Left hindlimb (tissue), 1 donor: ENCODE measurements at regions not wholly inside any gene's neighbourhood (a gene's known extent, or its start where the extent isn't known, plus 50 kb on each side); places are given as distances from the start of the nearest gene placed in this dataset.
"Not testable (repeated sequence)": the region's sequence is repeated elsewhere in the genome, so short reads cannot be mapped to it uniquely, and the experiment has no call there.

Experiments used
- DNase-seq: peaks from one replicate; pipeline ENCODE4 v3.0.0-alpha.2; 2018

- DNase-seq: peak; percentile 9
Observed at GRCh38 chr14:104230946-104231345, 92.6 kb downstream of the KIF26A start.

GRCh38 chr14:104232070-104232484 lies 93.7 kb downstream of the KIF26A start:
- no peak for DNase-seq

DNA sequence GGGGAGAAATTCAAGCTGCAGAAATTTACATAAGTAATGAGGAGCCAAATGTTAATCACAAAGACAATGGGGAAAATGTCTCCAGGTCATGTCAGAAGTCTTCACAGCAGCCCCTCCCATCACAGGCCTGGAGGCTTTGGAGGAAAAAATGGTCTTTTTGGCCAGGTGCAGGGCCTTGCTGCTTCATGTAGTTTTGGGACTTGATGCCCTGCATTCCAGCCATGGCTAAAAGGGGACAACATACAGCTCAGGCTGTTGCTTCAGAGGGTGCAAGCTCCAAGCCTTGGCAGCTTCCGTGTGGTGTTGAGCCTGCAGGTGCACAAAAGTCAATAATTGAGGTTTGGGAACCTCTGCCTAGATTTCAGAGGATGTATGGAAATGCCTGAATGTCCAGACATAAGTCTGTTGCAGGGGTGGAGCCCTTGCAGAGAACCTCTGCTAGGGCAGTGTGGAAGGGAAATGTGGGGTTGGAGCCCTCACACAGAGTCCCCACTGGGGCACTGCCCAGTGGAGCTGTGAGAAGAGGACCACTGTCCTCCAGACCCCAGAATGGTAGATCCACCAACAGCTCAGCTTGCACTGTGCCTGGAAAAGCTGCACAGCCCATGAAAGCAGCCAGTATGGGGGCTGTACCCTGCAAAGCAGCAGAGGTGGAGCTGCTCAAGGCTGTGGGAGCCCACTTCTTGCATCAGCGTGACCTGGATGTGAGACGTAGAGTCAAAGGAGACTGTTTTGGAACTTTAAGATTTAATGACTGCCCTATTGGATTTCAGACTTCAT lies 95.8 kb downstream of the KIF26A start:
- DNase-seq: not testable (repeated sequence)

- no peak for DNase-seq
Observed at GRCh38 chr14:104235686-104236085, 97.3 kb downstream of the KIF26A start.

GRCh38 chr14:104237651-104238423 lies 99.5 kb downstream of the KIF26A start:
- no peak for DNase-seq

DNA sequence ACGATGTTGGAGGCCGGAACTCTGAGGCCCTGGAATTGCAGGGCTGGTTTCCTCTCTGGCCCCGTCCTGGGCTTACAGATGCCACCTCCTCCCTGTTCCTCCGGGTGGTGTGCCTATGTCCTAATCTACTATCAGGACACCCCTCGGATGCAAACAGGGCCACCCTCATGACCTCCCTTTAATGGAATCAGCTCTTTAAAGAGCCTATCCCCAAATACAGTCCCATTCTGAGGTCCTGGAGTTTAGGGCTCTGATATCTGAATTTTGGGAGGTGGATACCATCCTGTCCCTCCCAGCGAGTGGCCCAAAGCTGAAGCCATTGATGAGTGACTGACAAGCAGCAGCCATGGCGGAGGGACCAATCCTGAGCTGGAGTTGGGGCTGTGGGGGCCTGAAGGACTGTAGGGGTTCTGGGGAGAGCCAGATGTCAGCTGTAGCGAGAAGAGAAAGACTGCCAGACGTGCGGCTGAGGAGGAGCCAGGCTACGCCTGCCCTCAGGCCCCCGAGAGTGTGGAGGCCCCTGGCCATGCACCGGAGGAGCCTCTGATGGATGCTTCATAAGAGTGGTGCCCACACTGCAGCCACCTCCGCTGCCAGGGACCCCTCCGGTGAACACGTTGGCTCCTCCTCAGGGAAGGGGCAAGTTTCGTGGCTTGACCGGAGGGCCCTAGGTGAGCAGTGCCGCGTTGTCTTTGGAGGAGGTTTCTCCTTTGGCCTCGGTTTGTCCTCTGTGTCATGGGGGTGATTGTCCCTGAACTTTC lies 100.2 kb downstream of the KIF26A start:
- DNase-seq: no peak

GRCh38 chr14:104239185-104239775 lies 100.9 kb downstream of the KIF26A start:
- no peak for DNase-seq

DNA sequence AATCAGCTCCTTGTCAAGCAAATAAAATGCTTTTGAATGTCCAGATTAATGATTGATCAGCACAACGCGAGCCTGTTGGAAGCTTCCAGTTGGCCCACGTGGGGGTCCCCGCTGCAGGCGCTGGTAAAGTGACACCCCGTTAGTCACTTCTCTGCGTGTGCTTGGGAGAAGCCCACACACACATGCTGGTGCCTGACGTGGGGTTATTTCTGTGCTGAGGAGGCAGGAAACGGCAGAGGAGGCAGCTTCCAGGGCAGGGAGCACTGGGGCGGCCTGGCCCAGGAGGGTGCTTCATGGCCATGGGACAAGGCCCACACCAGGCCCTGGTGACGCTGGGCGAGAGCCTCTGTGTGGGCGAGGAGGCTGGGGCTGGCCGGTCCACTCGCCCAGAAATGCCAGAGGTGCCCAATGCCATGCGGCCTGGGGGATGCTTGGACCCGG lies 101.5 kb downstream of the KIF26A start:
- peak; percentile 17 for DNase-seq

DNA sequence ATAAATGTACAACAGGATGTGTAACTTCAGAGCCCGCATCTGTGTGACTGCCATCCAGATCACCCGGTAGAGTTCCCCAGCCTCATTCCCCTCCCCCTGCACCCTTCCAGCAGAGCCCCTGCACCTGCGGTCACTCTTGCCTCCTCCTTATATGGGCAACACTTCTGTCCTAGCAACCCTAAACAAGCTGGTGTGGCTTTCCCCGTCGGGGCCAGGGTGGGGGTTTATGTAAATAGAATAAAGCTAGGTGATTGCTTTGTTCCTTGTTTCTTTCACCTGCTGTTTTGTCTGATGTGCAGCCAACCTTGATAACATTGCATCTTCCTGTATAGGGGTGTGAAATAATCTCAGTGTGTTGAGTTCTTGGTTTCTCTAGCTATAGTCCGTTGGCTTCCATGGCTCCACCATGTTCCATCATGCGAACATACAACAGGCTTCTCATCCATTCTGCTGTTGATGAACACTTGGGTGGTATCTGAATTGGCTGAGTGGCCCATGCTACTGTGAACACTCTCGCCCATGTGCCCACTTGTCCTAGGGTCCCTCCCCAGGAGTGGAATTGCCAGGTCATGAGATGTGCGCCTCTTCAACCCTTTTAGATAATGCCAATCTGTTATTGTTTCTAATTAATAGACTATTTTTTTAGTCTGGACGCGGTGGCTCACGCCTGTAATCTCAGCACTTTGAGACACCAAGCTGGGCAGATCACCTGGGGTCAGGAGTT lies 102.2 kb downstream of the KIF26A start:
- DNase-seq: peak; percentile 11

DNA sequence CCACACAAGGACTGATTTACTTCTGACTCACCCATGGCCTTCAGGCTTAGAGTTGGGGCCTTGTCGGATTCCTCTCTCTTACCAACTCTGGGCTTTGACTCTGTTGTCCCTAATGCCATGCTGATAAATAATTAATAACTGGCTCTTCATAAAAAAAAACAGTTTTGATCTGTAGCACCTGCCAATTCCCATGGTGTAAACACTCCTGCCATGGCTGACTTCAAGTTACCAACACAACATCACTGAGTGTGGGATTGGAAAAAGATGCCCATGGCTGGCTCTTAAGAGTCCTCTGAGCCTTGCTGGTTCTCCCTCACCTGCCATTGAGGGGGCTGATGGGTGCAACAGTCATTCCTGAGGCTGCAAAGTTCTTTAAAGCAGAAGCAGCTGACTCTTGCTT lies 104.8 kb downstream of the KIF26A start:
- DNase-seq: no peak

GRCh38 chr14:104244221-104245011 lies 106.0 kb downstream of the KIF26A start:
- DNase-seq: peak; percentile 51

- DNase-seq: peak; percentile 14
Observed at GRCh38 chr14:104245075-104245474, 106.7 kb downstream of the KIF26A start.

DNA sequence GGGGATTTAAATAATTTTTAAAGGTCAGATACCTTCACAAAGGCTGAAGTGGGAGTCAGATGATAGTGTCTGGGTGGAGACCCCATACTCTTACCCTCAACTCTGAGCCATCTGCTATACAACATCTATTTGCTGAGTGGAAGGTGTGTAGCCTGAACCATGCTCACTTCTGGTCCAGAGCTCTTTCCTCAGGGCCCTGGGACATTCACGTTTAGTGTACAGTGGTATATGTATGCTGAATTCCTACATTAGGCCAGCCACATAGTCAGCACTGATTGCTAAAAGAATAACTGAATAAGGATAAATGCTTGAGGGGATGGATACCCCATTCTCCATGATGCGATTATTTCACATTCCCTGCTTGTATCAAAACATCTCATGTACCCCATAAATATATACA lies 107.3 kb downstream of the KIF26A start:
- DNase-seq: peak; percentile 5

- peak; percentile 9 for DNase-seq
Observed at GRCh38 chr14:104246401-104247335, 108.3 kb downstream of the KIF26A start.

- DNase-seq: peak; percentile 12
Observed at GRCh38 chr14:104247336-104248202, 109.2 kb downstream of the KIF26A start.

DNA sequence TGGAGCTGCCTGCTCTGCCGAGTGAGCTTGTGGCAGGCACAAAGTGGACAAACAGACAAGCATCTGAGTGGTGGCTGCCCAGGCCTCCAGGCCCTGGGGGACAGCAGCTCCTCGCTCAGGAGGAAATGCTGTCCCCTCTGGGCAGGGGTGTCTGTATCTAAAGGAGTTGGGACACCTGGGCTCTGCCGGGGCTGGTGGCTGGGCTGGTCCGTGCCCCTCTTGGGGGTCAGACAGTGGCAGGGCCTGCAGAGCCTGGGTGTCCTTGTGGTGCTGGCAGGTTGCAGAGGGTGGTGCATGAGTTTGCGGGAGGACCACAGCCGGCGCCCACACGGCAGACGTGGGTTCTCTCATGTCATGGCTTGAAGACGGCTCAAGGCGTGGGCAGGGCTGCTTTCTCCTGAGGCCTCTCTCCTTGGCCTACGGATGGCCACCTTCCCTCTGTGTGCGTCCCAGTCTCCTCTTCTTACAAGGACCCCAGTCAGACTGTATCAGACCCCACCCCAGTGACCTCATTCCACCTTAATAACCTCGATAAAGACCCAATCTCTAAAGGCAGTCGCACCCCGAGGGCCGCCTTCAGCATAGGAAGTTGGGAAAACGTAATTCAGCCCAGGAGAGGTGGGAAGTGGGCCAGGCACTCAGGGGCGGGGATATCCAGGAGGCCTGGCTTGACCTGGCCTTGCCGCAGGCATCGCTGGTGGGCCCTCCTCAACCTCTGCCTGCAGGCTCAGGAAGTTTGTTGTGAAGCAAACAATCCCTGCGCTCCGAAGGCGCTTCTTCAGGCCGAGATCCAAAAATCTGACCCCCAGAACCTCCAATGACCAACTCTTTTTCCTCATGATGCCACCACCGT lies 110.0 kb downstream of the KIF26A start:
- peak; percentile 21 for DNase-seq

- DNase-seq: no peak
Observed at GRCh38 chr14:104249089-104249488, 110.7 kb downstream of the KIF26A start.

DNA sequence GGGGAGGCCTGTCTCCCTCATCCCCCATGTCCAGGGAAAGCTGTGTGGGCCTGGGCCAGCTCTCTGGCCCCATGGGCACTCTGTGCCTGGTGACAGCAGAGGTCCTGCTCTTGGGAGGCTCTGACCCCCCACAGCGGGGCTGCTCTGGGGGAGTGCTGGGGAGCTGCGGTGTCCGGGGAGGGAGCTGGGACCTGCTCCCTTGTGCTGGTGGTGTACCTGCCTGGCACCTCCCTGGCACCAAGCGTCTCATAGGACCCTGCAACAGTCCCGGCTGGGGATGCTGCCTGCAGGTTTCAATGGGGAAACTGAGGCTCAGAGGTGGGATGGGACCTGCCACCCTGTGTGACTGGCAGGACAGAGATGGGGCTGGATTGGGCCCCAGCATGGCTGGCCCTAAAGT lies 111.3 kb downstream of the KIF26A start:
- no peak for DNase-seq
